NCI-H2227 (cell line): ENCODE measurements at regions not wholly inside any gene's neighbourhood (a gene's known extent, or its start where the extent isn't known, plus 50 kb on each side); places are given as distances from the start of the nearest gene placed in this dataset.

Experiments
- DNase-seq: peaks from one replicate; lab custom pipeline; 2025; ENCODE audit not compliant: unreplicated experiment; lab: John Stamatoyannopoulos, UW

DNA sequence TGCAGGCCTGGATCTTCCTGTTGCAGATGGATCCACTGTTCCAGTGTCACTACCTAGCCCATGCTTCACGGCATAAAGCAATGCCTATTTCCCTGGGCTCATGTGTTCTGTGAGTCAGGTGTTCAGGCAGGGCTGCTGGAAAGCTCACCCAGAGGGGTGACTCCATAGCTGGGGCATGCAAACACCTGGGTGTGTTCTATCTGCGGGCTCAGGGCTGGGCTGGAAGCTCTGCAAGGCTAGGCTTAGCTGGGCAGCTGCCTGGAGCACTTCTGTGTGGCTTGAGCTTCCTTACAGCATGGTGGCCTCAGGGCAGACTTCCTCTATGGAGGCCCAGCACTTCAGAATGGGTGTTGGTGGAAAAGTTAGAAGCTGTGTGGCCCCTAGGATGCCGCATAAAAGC lies 139.9 kb downstream of the GADD45G start:
- DNase-seq = no peak

DNA sequence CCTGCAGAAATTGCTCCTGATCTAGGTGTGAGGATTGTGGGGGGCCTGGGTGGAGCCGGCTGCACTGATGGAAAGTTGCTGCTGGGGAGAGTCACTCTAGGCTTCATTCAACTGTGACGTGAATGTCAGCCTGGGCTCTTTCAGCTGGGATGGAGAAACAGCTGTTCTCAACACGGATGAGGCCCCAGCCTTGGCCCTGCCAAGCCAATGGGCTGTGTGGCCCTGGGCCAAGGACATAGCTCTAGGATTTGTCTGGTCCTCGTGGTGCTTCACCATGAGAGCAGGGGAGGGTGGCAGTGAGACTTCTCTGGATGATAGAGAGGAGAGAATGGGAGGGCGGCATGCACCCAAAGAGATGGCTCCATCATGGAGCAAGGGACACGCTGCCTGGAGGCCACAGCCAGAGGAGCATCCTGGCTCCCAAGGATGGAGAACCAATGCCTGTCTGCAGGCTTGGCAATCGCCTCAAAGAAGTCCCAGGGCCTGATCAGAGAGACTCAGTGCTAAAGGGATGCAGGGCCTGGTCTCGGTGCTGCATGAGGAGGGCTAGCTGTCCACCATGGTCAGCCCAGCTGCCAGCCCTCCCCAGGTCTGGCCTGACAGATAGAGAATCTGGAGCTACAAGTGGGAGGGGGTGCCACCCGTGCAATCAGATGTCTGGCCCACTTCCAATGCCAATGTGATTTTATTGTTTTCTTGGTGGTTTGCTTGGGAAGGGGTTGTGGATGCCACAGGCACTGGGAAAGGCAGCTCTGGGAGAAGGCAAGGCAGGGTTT lies 141.0 kb downstream of the GADD45G start:
- no peak for DNase-seq

GRCh38 chr9:89746385-89747116 lies 141.7 kb downstream of the GADD45G start:
- DNase-seq = no peak

- DNase-seq = no peak
Measured at GRCh38 chr9:89747596-89747995, 142.8 kb downstream of the GADD45G start.

DNA sequence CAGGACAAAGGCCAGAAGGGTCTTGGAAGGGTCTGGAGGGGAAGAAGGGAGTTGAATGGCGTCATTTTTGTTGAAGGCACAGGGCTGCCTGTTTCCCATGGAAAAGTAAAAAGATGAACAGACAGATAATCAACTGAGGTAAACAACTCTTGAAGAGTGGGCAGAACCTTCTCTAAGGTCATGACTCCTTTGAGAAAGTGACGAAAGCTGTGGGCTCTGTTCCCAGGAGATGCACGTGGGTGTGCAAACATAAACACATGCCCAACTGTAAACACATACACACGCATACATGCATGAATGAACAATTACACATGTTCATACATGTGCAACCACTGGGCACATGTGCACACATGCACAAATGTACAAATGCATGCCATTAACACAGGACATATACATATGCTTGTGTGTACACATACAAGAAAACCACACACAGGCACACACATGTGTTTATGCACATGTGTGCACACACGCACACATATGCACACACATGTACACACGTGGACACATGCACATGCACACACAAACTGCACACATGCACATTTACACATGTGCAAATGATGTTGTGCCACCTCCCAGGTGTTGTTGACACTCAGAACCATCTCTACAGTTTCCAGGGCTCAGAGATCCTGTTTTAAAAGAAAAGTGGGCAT lies 143.3 kb downstream of the GADD45G start:
- no peak for DNase-seq

GRCh38 chr9:89748831-89749499 lies 144.2 kb downstream of the GADD45G start:
- DNase-seq = no peak

DNA sequence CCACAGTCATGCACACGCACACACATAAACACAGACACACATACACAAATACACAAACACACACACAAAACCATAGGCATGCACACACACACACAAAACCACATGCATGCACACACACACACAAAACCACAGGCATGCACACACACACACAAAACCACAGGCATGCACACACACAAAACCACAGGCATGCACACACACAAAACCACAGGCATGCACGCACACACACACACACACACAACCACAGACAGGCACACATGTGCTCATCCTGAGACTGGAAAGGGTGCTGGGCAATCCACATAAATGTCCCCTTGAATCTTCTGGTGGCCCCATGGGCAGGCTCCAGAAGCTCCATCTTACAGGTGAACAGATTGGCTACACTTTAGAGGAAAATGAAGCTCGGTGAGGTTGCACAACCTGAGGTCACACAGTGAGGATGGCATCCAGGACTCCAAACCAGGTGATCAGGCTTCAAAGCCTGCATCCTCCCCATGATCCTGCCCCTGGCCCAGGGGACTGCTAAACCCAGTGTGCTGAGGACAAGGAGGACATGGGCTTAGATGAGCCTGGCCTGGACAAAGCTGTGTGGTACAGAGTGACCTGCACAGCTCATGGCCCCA lies 144.8 kb downstream of the GADD45G start:
- no peak for DNase-seq

GRCh38 chr9:89750117-89750791 lies 145.4 kb downstream of the GADD45G start:
- peak; percentile 56 for DNase-seq

- no peak for DNase-seq
Measured at GRCh38 chr9:89751079-89751825, 146.4 kb downstream of the GADD45G start.

DNA sequence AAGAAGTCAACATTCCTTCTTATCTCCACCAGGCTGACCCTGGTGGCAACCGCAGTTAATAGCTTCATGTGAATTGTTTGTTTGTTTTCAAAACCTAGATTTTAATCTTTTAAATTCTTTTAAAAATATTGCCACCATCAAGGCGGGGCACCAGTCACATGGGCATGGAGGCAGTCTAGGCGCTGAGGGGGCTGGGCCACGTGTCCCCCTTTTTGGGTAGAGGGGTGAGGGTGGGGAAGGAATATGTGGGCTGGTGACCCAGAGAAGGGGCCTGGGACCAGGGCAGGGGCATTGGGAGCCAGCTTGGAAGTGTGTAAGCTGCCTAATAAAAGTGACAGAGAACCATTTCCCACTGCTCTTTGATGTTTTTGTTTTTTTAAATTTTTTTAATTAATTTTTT lies 147.3 kb downstream of the GADD45G start:
- no peak for DNase-seq

DNA sequence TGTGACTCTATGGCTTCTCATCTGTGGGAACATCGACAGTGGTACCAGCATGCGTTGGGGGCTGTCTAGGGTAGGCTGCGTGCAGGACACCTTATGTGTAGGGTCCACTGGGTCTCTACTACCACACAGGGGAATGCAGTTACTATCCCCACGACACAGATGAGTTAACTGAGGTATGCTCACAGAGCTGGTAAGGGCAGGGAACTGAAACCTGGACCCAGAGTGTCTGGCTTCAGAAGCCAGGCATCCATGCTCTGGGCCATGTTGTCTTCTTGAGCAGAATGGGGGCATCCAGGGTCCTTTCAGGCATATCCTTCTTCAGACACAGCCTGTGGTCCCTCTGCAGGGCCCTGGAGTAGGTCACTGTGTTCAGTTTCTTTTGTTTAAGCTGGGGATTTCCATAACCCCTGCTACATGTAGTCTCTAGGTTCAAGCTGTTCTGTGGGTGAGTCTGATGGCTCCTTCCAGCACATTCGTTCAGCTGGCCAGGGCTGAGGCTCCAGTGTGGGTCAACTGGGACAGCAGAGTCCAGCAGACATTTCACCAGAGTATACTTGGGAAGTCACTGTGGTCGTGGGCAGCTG lies 148.8 kb downstream of the GADD45G start:
- no peak for DNase-seq

DNA sequence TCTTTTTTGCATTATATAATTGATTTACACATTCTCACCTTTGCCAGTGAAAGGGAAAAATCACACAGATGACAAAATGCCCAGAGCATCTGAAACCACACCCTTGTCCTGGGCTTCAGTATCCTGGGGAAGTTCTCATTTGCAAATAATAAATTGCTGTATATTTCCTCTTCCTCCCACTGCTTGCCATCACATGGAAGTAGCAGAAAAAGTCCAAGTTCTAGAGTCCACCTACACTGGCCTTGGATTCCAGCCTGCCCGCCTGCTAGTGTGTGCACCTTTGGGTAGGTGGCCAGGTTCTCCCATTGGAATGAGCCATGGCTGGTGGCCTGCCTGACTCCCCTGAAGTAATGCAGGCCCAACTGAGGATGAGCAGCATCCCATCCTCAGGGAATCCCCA lies 149.4 kb downstream of the GADD45G start:
- DNase-seq = no peak

DNA sequence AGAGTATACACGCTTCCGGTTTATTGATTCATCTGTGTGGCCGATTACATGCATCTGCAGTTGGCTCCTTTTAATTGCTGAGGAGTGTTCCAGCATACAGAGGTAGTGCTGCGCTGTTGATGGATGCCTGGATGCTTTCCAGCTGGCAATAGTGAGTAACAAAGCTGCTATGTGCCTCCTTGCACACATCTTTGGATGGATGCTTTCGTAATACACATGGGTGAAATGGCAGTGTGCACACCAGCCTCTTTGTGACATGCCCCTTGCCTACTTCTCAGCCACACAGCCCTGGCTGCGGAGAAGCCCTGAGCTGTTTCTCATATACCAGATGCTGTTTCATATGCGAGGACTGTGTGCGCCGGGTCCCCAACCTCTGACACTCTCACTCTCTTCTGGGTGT lies 151.0 kb downstream of the GADD45G start:
- no peak for DNase-seq

GRCh38 chr9:89756891-89757537 lies 152.2 kb downstream of the GADD45G start:
- DNase-seq = no peak

DNA sequence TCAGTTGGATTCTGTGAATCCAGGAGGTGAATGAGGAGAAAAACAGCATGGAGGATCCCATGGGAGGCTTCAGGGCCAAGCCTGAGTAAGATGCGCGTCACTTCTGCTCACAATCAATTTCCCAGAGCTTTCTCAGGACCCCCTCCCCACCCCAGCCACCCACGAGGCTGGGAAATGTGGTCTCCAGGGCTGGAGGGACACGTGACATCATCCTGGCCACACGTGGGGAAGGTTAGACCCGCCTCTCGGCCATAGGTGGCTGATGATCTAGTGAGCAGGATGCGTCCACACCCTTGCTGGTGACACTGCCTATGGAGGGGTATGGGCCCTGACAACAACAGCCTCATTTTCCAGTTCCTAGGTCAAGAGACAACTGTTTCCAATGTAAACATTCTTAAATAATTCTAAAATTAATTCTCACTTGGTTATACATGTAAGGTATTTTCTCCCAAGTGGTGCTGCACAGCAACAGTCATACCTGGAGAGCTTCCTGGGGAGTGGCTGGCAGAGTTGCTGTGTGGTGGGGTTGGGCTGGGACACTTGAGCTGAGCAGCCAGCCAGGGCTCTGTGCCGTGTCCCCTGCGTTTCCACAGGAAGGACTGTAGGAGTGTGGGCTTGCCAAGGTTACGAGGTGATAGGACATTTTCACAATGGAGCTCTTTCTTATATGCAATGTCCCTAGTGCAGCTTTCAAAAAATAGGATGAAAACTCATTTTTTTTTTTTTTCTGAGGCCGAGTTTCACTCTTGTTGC lies 153.1 kb downstream of the GADD45G start:
- no peak for DNase-seq

DNA sequence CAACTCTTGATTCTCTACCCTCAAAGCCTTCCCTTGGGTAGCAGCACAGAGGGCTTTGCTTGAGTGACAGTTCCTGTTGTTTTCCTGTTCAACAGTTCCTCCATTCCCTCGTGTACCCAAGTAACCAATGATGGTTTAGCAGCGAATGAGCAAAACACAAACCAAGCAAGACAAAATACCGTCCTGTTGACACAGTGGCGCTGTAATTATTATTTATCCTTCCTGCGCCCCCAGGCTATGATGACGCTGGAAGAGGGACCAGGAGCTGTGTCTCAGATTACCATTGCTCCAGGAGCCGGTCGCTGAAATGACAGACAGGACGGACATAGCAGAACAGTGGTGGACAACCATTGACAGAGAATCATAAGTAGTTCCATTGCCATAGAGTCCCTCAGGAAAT lies 154.8 kb downstream of the GADD45G start:
- peak; percentile 56 for DNase-seq

DNA sequence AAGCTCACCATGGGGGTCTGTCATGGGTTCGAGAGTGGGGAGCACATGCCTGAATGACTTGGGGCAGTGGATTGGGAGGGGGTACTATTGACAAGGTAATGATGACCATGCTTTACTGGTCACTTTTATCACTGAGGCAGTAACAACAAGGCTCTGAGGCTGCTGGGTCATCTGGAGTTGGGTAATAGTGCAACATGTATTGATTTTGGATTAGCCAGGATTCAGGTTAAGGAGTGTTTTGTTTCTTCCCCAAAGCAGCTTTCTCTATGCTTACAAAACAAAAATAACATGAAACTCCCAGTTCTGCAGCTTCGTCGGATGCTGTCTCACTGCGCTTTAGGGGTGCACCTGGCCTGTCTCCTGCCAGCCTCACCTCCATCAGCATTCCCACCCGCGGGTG lies 155.3 kb downstream of the GADD45G start:
- DNase-seq = no peak

DNA sequence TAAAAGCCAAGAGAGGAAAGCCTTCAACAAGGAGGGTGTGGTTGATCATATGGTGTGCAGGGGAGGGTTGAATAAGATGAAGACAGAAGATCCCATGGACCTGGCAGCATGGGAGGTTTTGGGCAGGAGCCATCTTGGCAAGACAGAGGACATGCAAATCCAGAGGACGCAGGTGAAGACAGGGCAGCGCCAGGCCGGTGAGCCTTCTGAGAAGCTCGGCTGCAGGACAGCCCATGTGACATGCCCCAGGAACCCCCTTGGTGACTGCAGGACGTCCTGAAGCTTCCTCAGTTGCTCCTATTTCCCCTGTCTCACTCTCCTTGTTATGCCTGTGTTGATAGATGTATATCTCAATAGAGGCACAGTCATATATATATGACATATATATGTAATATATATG lies 159.4 kb downstream of the GADD45G start:
- no peak for DNase-seq
